Stimulated activated naive CD8-positive, alpha-beta T cell treated with anti-CD3 and anti-CD28 coated beads, Interleukin-15, Interleukin-2, amounts not matched to agents 100 U/mL and 50 U/mL, for 24 hours (primary cell): ENCODE measurements at regions not wholly inside any gene's neighbourhood (a gene's known extent, or its start where the extent isn't known, plus 50 kb on each side); places are given as distances from the start of the nearest gene placed in this dataset.
"Not testable (repeated sequence)": the region's sequence is repeated elsewhere in the genome, so short reads cannot be mapped to it uniquely, and the experiment has no call there.

Source experiments
- ATAC-seq: fragments of 150-1000 bp; cut with Tn5 transposase; one replicate; pipeline ENCODE4 v1.10.0; 2021
- DNase-seq: peaks from one replicate; pipeline ENCODE4 v3.0.0; 2021

DNA sequence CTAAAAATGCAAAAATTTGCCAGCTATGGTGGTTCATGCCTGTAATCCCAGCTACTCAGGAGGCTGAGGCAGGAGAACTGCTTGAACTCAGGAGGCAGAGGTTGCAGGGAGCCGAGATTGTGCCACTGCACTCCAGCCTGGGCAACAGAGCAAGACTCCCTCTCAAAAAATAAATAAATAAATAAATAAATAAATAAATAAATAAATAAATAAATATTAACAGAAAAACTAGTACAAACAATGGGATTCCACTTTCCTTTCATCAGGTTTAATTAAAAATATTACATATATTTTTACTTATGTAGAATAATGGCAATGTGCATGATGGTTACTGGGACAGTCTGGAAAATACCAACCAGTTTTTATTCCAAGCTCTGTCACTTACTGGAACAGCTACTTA lies 897.5 kb downstream of the PLOD2 start:
- not testable (repeated sequence) for DNase-seq, ATAC-seq

DNA sequence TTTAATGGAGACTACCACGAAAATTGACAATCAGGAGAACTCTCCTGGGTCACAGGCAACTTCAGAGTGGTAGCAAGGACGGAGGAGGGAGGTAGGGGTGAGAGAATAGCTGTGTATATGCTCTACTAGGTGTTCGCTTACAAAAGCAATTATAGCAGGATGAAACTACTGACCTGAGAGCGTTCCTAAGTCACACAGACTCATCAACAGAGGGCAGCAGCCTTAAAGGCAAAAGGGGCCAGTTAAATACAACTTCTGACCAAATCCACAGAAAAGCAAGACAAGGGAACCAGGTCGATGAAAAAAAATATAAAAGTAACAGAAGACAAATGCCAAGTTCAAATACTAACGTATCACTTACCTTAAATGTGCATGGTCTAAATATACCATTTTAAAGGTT lies 894.6 kb downstream of the PLOD2 start:
- no peak for DNase-seq
- ATAC-seq: no peak

DNA sequence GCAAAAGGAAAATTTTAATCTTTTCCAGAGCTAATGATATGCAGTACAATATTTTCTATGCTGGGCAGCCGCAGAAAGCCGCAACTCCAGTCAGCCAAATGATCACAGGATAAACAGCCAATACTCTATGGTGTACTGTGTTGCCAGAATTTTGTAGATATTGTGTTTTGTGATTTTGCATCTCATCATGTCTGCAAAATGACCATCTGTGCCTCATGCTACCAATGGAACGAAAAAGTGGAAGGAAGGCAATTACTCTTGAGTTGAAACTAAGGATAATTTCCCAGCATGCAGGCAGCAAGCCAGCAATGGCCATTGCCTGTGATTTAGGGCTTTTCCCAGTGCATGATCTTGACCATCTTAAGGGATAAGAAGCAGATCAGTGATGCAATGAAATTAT lies 891.9 kb downstream of the PLOD2 start:
- DNase-seq (no peak), ATAC-seq (no peak)

DNA sequence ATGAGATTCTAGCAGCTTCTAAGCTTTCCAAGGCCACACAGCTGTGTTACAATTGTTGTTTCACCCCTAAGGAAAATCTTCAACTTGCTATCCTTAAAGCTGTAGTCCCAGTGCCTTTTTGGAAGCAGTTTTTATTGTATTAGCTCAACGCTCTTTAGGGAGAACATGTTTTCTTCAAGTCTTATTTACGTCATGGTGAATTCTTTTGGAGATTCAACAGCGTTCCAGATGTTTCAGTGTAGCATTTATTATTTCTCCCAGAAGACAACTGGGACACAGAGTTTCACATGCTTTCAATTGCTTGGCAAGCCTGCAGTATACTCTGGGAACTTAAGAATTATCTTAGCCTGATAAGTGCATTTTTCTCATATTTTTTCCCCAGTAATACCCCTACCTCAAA lies 888.3 kb downstream of the PLOD2 start:
- ATAC-seq (no peak), DNase-seq (no peak)

DNA sequence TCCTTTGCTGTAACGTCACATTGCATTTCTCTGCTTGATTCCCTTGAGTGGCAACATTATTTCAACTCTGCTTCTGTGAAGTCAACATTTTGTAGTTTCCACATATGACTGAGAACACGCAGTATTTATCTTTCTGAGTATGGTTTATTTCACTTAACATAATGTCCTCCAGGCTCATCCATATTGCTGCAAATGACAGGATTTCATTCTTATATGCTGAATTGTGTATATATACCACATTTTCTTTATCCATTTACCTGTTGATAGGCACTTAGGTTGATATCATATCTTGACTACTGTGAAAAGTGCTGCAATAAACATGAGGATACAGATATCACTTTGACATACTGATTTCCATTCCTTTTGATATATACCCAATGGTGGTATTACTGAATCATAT lies 878.5 kb downstream of the PLOD2 start:
- no peak for ATAC-seq
- DNase-seq: no peak

DNA sequence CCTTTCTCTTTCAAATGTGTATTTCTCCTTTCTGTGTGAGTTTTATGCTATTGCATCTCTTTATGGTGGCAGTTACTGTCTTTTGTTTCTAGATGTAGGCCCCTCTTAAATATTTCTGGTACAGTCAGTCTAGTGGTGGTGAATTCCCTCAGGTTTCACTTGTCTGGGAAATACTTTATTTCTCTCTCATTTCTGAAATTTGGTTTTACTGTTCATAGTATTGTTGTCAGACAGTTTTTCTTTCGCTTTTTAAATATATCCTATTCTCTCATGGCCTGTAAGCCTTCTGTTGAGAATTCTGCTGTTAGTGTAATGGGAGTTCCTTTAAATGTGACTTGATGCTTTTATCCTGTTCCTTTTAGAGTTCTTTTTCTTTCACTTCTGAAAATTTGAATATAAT lies 874.0 kb downstream of the PLOD2 start:
- DNase-seq (no peak), ATAC-seq (no peak)

DNA sequence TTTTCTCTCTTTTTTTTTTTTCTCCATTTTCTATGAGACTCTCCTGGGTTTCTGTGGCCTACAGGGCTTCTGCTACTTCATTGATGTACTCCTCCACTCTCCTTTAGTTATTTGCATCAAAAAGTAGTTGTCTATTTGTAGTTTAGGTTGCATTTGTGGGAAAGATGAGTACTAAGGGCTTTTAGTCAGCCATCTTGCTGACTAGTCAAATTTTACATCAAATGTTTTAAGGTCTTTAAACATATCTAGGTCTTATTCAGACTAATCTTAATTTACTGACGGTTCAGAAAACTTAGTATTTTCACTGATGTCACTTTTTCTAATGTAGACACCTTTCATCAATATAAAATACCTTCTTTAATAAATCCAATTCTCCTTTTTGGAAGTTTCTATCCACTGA lies 871.0 kb downstream of the PLOD2 start:
- ATAC-seq: no peak
- DNase-seq: no peak

DNA sequence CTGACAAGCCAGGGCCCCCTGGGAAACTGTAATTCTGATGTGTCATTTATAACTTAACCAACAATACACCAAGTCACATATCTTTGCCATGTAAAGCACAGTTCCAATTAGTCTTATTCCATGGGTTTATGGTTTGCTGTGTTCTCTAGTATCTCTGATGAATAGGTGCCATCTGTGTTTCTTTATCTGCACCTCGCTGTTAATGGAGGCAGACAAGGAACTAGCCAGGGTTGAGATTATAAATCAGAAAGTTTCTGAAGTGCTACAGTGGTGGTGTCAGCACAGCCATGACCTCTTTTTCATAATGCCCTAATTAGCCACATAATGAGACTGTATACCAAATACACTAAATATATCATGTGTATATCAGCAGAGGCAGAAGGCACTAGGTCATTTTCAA lies 866.4 kb downstream of the PLOD2 start:
- no peak for DNase-seq
- ATAC-seq: no peak

DNA sequence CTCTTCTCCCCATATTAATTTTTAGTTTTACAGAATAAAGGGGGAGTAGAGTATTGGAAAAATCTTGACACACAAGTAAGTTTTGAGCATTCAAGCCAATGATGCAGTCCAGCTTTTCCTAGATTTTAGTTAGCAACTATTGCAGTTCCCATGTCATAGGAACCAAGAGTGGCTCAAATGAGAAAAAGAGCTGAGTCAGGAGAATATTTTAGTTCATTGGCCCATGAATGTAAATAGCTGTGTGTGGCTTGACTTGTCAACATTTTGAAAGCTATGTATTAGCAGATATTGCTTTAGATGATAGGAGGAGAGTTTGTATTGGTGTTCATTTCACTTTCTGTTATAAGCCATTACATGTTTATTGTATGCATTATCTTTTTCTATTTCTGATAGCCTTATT lies 853.7 kb downstream of the PLOD2 start:
- no peak for DNase-seq
- no peak for ATAC-seq

DNA sequence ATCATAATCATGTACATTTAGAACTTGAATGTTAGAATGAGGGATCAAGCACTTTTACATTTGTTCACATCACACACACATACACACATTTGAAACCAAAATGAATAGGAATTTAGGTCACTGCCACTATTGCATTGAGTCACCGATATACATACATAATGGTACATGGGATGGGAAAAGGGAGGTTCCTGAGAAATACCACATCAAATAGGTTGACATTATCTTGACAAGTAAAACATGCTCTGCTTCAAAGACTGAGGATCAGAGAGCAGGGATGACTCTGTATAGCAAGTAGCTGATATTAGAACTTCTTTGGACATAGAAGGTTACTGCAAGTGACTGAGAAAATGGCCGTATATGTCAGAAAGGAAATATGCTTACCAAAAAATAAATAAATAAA lies 847.2 kb downstream of the PLOD2 start:
- ATAC-seq (no peak), DNase-seq (no peak)

DNA sequence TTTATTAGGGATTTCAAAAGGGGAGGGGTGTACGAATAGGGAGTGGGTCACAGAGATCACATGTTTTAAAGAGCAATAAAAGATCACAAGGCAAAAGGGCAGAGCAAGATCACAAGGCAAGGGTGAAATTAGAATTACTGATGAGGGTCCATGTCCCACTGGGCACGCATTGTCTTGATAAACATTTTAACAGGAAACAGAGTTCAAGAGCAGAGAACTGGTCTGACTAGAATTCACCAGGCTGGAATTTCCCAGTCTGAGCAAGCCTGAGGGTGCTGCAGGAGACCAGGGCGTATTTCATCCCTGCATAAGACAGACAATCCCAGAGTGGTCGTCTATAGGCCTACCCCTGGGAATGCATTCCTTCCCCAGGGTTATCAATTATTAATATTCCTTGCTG lies 844.7 kb downstream of the PLOD2 start:
- DNase-seq, ATAC-seq: not testable (repeated sequence)

DNA sequence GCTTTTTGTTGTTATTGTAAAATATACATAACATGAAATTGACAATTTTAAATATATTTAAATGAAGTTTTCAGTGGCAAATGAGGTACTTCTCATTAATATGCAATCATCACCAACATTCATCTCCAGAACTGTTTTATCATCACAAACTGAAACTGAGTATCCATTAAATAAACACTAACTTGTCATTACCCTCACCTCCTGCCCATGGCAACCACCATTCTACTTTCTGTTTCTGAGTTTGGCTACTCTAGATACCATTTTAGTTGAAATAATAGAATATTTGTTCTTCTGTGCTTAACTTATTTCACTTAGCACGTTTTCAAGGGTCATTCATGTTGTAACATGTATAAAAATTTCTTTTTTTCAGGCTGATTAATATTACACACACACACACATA lies 834.3 kb downstream of the PLOD2 start:
- DNase-seq: no peak
- no peak for ATAC-seq

DNA sequence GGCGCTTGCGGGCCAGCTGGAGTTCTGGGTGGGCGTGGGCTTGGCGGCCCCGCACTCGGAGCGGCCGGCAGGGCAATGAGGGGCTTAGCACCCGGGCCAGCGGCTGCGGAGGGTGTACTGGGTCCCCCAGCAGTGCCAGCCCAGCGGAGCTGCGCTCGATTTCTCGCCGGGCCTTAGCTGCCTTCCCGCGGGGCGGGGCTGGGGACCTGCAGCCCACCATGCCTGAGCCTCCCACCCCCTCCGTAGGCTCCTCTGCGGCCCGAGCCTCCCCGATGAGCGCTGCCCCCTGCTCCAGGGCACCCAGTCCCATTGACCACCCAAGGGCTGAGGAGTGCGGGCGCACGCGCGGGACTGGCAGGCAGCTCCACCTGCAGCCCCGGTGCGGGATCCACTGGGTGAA lies 827.6 kb downstream of the PLOD2 start:
- DNase-seq, ATAC-seq: not testable (repeated sequence)

DNA sequence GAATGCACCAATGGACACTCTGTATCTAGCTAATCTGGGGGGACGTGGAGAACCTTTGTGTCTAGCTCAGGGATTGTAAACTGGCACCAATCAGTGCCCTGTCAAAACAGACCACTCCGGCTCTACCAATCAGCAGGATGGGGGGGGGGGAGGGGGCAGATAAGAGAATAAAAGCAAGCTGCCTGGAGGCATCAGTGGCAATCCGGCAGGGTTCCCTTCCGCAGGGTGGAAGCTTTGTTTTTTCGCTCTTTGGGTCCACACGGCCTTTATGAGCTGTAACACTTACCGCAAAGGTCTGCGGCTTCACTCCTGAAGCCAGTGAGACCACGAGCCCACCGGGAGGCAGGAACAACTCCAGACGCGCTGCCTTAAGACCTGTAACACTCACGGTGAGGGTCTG lies 827.1 kb downstream of the PLOD2 start:
- ATAC-seq (no peak), DNase-seq (no peak)

DNA sequence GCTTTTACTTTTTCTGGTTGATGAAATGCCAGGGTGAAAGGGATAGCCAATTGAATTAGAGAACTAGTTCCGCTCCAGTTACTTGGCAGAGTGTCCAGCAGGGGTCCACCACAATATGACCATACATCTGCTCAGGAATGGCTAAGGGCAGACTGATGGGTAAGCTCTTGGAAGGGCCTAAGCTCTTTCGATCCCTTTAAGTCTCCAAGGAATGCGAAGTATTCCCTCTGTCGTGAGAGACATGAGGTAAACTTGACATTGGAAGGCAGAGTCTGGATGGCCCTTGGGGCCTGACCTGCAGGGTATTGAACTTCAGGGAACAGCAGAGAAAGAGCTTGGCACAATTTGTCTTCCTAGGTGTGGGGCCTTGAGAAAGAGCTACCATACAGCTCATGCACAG lies 805.8 kb downstream of the PLOD2 start:
- DNase-seq: no peak
- no peak for ATAC-seq

DNA sequence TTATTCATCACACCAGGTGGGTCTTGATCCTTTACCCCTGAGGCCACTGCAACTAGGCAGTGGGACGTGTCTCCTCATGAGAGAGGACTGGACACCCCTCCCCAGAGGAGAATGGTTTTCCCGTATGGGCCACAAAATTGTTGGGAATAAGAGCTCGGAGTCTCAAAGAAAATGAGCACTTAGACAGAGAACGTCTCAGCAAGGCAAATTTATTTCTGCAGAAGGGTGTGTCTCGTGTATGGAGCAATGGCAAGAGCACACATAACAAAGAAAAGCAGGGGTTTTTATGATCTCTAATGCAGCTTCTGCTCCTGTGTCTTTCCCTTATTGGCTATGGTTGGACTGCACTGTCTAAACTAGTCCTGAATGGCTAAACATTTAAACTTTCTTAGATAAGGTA lies 803.5 kb downstream of the PLOD2 start:
- DNase-seq: no peak
- ATAC-seq: no peak

DNA sequence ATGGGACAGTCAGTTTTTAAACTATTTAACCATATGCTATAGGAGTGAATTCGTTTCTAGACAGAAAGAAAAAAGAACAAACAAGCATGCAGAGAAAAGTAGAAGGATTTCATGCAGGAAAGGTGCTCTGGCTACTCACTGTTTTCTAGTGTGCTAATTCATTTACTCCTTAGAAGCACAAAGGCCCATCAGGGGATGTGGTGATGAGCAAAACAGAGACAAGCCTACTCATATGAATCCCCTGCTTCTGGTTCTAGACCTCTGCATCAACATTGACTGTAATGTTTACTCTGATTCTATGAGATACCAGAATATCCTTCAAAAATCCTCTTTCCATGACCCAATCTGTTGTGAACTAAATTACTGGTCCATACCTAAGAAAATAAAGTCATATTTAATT lies 801.9 kb downstream of the PLOD2 start:
- no peak for ATAC-seq
- no peak for DNase-seq

DNA sequence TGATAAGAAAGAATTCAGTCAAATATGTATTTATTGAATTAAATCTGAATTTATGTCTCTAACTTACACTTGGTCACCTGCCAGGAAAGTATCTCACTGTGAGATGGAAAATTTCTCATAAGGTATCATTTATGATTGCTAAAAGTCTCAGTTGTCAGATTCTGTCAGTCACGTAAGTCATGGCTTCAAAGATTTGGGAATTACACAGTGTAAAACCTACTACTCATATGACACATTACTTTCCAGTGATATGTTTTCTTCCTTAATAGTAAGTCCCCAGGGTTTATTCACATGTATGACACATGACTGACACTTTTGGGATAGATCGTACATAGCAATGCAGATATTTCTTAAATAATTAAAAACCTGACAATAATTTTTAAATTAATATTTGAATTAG lies 792.2 kb downstream of the PLOD2 start:
- DNase-seq: no peak
- no peak for ATAC-seq

DNA sequence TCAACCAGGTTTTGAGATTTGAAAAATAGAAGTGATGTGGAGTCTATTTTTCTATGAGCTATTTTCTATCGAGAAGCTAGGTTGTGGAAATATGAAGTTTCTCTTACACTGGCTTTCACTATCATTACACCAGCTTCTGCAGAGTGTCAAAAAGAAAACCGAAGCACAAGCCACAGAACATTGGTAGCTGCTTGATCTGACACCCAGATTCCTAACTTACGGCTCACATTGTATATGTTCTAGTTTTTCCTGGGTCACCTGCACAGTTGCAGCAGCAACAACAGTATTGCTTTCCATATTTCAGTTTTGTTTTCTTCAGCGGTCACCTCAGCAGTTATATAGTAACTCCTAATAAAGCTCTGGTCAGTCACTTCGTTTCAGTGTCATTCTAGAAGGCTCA lies 790.1 kb downstream of the PLOD2 start:
- DNase-seq: no peak
- no peak for ATAC-seq

DNA sequence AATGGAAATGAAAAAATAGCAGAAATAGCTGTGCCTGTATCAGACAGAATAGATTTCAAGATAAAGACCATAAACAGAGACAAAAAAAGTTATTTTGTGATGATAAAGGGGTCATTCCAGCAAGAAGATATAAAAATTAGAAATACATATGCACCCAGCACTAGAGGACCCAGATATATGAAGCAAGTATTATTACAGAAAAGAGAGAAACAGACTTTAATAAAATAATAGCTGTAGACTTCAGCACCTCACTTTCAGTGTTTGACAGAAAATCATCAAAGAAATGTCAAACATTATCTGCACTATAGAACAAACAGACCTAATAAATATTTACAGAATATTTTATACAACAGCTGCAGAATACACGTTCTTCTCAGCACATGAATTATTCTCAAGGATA lies 783.7 kb downstream of the PLOD2 start:
- no peak for ATAC-seq

DNA sequence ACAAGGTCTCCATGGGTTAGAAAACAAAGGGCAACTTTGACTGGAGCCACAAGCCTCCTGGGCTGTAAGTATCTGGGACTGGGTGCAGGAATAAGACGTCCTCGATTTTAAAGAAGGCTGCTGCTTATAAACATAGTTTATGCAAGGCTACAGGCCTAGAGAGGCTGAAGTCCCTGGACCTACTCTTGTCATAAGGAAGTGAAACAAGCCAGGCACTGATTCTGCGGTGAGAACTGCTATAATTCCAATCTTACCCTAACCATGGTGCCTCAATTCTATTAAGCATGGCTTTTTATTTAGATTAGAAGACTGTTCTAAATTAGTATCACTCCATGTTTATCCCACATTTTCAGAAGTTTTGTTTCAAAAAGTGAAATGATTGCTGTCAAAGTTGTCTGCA lies 777.6 kb downstream of the PLOD2 start:
- ATAC-seq (no peak), DNase-seq (no peak)

More for the DNA sequence above, 783.7 kb downstream of the PLOD2 start:
- DNase-seq: no peak

DNA sequence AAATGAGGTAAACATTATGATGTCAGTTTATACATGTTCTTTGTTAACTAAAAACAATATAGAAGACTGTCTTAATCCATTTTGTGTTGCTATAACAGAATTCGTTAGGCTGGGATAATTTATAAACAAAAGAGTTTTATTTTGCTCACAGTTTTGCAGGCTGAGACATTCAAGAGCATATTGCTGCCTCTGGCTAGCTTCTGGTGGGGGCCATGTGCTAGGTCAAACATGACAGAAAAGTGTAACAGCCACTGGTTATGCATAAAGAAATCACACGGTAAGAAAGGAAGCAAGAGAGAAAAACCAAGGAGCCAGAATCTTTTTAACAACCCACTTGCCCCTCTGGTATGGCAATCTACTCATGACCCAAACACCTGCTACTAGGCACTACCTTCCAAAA lies 776.7 kb downstream of the PLOD2 start:
- ATAC-seq (no peak), DNase-seq (no peak)

DNA sequence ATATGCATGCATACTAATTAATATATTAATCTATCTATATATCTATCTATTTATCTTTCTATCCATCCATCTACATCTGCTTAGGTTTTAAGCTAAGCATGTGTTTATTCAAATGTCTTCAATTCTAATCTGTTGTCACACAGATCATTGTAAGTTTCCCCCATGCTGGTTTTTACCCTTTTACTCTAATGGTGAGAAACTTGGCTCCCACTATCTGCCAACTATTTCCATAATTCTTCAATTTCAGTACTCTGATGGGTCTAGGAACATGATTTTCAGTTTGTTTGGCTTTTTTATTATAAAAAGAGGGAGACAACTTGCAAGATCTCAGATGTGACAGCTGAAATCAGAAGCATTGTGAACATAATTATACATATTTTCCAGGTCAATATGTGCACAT lies 773.8 kb downstream of the PLOD2 start:
- DNase-seq (no peak), ATAC-seq (no peak)

DNA sequence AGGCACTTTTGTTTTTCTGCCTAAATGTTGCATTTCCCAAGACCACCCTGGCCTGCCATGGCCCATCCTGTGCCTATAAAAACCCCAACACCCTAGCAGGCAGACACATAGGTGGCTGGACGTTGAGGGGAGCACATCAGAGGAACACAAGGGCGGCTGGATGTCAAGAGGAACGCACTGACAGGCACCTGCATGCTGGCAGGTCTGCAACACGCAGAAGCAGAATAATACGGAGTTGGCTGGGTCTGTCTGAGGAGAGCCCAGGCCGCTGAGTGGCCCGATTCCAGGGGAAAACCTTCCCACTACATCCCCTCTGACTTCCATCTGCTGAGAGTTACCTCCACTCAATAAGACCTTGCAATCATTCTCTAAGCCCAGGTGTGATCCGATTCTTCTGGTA lies 765.6 kb downstream of the PLOD2 start:
- DNase-seq (no peak), ATAC-seq (no peak)

DNA sequence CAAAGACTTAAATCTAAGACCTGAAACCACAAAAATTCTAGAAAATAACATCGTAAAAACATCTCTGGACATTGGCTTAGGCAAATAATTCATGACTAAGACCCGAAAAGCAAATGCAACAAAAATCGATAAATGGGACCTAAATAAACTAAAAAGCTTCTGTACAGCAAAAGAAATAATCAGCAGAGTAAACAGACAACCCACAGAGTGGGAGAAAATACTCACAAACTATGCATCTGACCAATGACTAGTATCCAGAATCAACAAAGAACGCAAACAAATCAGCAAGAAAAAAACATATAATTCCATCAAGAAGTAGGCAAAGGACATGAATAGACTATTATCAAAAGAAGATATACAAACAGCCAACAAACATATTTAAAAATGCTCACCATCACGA lies 749.4 kb downstream of the PLOD2 start:
- DNase-seq: no peak

DNA sequence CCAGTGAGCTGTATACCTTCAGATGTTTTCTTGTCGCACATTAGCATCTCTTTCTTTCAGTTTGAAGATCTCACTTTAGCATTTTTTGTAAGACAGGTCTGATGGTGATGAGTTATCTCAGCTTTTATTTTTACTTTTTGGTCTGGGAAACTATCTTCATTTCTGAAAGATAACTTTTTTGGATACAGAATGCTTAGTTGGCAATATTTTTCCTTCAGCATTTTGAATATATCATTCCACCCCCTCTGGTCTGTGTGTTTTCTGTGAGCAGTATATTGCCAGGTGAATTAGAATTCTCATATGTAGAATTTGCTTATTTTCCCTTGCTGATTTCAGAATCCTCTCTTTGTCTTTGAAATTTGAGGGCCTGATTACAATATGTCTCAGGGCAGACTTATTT lies 743.3 kb downstream of the PLOD2 start:
- DNase-seq: no peak

More for the DNA sequence above, 749.4 kb downstream of the PLOD2 start:
- no peak for ATAC-seq

More for the DNA sequence above, 743.3 kb downstream of the PLOD2 start:
- ATAC-seq: no peak
